Retina (tissue), 1 donor: ENCODE measurements at regions not wholly inside any gene's neighbourhood (a gene's known extent, or its start where the extent isn't known, plus 50 kb on each side); places are given as distances from the start of the nearest gene placed in this dataset.
"Not testable (repeated sequence)": the region's sequence is repeated elsewhere in the genome, so short reads cannot be mapped to it uniquely, and the experiment has no call there.

Source experiments
- DNase-seq: peaks from one replicate; pipeline ENCODE4 v3.0.0-alpha.2; 2016

- peak; percentile 46 for DNase-seq
Observed at GRCh38 chr17:54372069-54372749, 528.4 kb upstream of the TOM1L1 start.

- no peak for DNase-seq
Observed at GRCh38 chr17:54373970-54374369, 526.7 kb upstream of the TOM1L1 start.

GRCh38 chr17:54376409-54376808 lies 524.2 kb upstream of the TOM1L1 start:
- not testable (repeated sequence) for DNase-seq

- DNase-seq, result no peak
Observed at GRCh38 chr17:54381482-54381881, 519.2 kb upstream of the TOM1L1 start.

- DNase-seq, result no peak
Observed at GRCh38 chr17:54404259-54404658, 496.4 kb upstream of the TOM1L1 start.

- no peak for DNase-seq
Observed at GRCh38 chr17:54405826-54406225, 494.8 kb upstream of the TOM1L1 start.

GRCh38 chr17:54408731-54409130 lies 491.9 kb upstream of the TOM1L1 start:
- DNase-seq, result no peak

GRCh38 chr17:54418467-54418866 lies 482.2 kb upstream of the TOM1L1 start:
- no peak for DNase-seq

GRCh38 chr17:54425671-54426070 lies 475.0 kb upstream of the TOM1L1 start:
- no peak for DNase-seq

GRCh38 chr17:54426296-54426886 lies 474.3 kb upstream of the TOM1L1 start:
- no peak for DNase-seq

GRCh38 chr17:54435966-54436365 lies 464.7 kb upstream of the TOM1L1 start:
- DNase-seq, result no peak

GRCh38 chr17:54439816-54440215 lies 460.8 kb upstream of the TOM1L1 start:
- no peak for DNase-seq

- no peak for DNase-seq
Observed at GRCh38 chr17:54451051-54451450, 449.6 kb upstream of the TOM1L1 start.

GRCh38 chr17:54452666-54453348 lies 447.8 kb upstream of the TOM1L1 start:
- no peak for DNase-seq

GRCh38 chr17:54455251-54455868 lies 445.3 kb upstream of the TOM1L1 start:
- no peak for DNase-seq

- not testable (repeated sequence) for DNase-seq
Observed at GRCh38 chr17:54465443-54465842, 435.2 kb upstream of the TOM1L1 start.

GRCh38 chr17:54466875-54467274 lies 433.8 kb upstream of the TOM1L1 start:
- DNase-seq, result no peak

GRCh38 chr17:54482843-54483242 lies 417.8 kb upstream of the TOM1L1 start:
- DNase-seq, result no peak

GRCh38 chr17:54493691-54494090 lies 407.0 kb upstream of the TOM1L1 start:
- no peak for DNase-seq

GRCh38 chr17:54494721-54495715 lies 405.6 kb upstream of the TOM1L1 start:
- DNase-seq, result peak; percentile 49

- no peak for DNase-seq
Observed at GRCh38 chr17:54505404-54505803, 395.2 kb upstream of the TOM1L1 start.

GRCh38 chr17:54518706-54519105 lies 381.9 kb upstream of the TOM1L1 start:
- no peak for DNase-seq

GRCh38 chr17:54521137-54521536 lies 379.5 kb upstream of the TOM1L1 start:
- no peak for DNase-seq
